AG09319 (cell line): ENCODE measurements at regions not wholly inside any gene's neighbourhood (a gene's known extent, or its start where the extent isn't known, plus 50 kb on each side); places are given as distances from the start of the nearest gene placed in this dataset.

Experiments
- DNase-seq: peaks from one replicate; pipeline ENCODE4 v3.0.0-alpha.2; 2010; ENCODE audit warnings: low read depth; ENCODE audit errors: extremely low read depth
- TF ChIP-seq, protein P1 (sequence below): IDR thresholded peaks from 2 replicates; pipeline ENCODE4 v1.5.1; 2011; ENCODE audit warnings: low read depth, mild to moderate bottlenecking, inconsistent platforms, low read length, moderate library complexity

GRCh38 chr15:85997618-85998017 is 82.1 kb upstream of the AGBL1 start:
- DNase-seq: no peak
- TF ChIP-seq, protein P1, sequence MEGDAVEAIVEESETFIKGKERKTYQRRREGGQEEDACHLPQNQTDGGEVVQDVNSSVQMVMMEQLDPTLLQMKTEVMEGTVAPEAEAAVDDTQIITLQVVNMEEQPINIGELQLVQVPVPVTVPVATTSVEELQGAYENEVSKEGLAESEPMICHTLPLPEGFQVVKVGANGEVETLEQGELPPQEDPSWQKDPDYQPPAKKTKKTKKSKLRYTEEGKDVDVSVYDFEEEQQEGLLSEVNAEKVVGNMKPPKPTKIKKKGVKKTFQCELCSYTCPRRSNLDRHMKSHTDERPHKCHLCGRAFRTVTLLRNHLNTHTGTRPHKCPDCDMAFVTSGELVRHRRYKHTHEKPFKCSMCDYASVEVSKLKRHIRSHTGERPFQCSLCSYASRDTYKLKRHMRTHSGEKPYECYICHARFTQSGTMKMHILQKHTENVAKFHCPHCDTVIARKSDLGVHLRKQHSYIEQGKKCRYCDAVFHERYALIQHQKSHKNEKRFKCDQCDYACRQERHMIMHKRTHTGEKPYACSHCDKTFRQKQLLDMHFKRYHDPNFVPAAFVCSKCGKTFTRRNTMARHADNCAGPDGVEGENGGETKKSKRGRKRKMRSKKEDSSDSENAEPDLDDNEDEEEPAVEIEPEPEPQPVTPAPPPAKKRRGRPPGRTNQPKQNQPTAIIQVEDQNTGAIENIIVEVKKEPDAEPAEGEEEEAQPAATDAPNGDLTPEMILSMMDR: no peak

DNA sequence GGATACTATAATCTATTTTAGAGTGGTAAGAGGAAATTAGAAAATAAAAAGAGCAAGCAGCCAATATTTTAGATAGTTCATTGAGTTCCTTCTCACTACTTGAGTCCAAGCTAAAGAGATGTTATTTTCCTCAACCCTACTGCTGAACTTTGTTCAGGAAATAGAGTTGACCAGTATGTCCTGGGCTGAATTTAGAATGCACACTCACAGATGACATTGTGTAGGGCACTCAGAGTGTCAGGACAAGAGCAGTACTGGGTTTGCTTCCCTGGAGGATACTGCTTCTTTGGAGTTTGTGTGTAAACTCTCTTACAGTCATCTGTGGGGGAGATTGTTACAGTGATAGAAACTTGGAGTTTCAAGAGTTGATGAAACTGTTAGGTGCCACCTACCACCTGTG is 80.0 kb upstream of the AGBL1 start:
- TF ChIP-seq, protein P1: no peak
- DNase-seq: no peak

GRCh38 chr15:86001200-86001599 is 78.5 kb upstream of the AGBL1 start:
- DNase-seq: no peak
- TF ChIP-seq, protein P1: no peak

DNA sequence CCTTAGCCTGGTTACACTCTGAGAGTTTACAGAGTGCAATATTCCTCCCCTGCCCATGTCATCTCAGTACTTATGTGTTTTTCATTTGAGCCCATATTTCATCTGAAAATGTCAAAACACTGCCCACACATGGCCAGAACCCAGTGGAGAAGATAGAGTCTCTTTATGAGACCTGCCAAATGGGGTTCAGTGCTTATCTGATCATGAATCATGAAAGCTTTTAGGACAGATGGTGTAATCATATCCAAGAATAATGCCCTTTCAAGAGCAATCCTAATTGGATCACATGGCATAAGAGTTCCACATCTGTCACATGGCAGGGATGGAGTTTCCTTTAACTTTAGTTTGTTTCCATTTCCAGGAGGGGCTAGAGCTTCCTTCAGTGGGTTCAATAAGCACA is 77.2 kb upstream of the AGBL1 start:
- DNase-seq: no peak

DNA sequence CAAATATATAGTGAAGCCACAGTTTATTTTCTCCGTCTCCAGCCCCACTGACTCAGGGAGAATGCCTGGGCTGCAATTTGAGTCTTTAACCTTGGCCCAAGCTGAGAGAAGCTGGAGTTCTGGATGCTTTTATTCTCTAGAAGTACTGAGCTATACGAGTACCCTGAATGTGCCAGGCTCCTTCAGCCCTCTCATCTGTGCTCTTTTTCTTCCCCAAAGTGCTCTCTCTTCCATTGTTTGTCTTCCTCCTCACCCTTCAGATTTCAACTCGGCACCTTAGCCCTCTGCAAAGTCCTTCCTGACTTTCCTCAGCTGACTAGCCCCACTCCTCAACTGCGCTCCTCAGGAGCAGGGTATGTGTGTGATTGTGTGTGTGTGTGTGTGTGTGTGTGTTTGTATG is 75.6 kb upstream of the AGBL1 start:
- no peak for DNase-seq
- TF ChIP-seq, protein P1: no peak

More for the DNA sequence above, 77.2 kb upstream of the AGBL1 start:
- TF ChIP-seq, protein P1: no peak

- TF ChIP-seq, protein P1: no peak
- no peak for DNase-seq
Measured at GRCh38 chr15:86006546-86006945, 73.1 kb upstream of the AGBL1 start.

DNA sequence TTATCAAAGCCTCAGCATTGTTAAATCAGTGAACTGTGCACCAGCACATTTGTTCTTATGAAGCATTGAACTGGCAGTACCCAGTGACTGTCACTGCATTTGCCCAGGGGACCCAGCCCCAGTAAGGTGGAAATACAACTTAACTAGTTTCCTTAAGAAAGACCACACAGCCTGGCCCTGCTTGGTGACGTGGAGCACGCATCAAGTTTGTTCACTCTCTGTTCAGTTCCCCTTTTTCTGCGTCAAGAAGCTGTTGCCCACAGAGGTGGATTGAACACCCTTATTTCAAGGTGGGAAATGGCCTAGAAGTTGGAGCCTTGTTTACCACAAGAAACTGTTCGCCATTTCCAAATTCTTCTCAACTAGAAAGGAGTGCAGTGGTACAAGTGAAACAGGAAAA is 69.9 kb upstream of the AGBL1 start:
- DNase-seq: no peak
- TF ChIP-seq, protein P1: no peak
